Endothelial cell of umbilical vein (primary cell): ENCODE measurements at regions not wholly inside any gene's neighbourhood (a gene's known extent, or its start where the extent isn't known, plus 50 kb on each side); places are given as distances from the start of the nearest gene placed in this dataset.
"Not testable (repeated sequence)": the region's sequence is repeated elsewhere in the genome, so short reads cannot be mapped to it uniquely, and the experiment has no call there.

Source experiments
- BruUV-seq: library from RNA; stranded (reverse); fragments of 400-500 nt; replicated peaks from 2 replicates; lab custom pipeline; 2021; lab: Mats Ljungman, UMichigan
- CTCF ChIA-PET: fragments of 300-600, 350-600 bp; sonication (Branson Sonifier 250); formaldehyde crosslinking; loops from one replicate; lab custom pipeline; 2021; ENCODE audit warnings: antibody characterized with exemption, inconsistent platforms; lab: Charles Lee
- POLR2A ChIA-PET: fragments of 300-600, 350-600 bp; sonication (Branson Sonifier 250); formaldehyde crosslinking; loops from one replicate; lab custom pipeline; 2021; ENCODE audit warnings: antibody characterized with exemption, inconsistent platforms; lab: Charles Lee
- DNase-seq: peaks from one replicate; pipeline ENCODE4 v3.0.0-alpha.2; 2011; ENCODE audit warnings: low read depth, low spot score
- FAIRE-seq: peaks from 2 replicates; lab custom pipeline; 2011; peaks lifted over from hg19 to GRCh38; lab: Jason Lieb, UNC
- H2AFZ ChIP-seq: 2 replicates; pipeline ENCODE4 v1.6.0; 2012; ENCODE audit warnings: low read depth, low read length, control low read depth, inconsistent platforms
- H3K27ac ChIP-seq: 2 replicates; pipeline ENCODE4 v1.5.1; 2011; ENCODE audit warnings: low read depth, mild to moderate bottlenecking, control low read depth, low read length, moderate library complexity; ENCODE audit not compliant: insufficient read depth
- H3K27me3 ChIP-seq, 2 experiments: 2 replicates each; pipeline versions ENCODE4 v1.6.0 to v1.6.1; 2011; ENCODE audit warnings: low read length in 2 of 2, mixed read lengths in 1 of 2; ENCODE audit not compliant: control insufficient read depth in 2 of 2, insufficient read depth in 2 of 2
- H3K36me3 ChIP-seq, 2 experiments: 2 replicates in 1 of 2; 3 replicates in 1 of 2; pipeline ENCODE4 v1.5.1; 2011; ENCODE audit warnings: low read length in 2 of 2, mild to moderate bottlenecking in 1 of 2, moderate library complexity in 1 of 2; ENCODE audit not compliant: control insufficient read depth in 2 of 2, insufficient read depth in 2 of 2; ENCODE audit errors: extremely low read depth in 1 of 2
- H3K4me1 ChIP-seq: 3 replicates; pipeline ENCODE4 v1.5.1; 2011; ENCODE audit warnings: mild to moderate bottlenecking, low read length; ENCODE audit not compliant: control insufficient read depth, insufficient read depth; ENCODE audit errors: extremely low read depth
- H3K4me2 ChIP-seq: 2 replicates; pipeline ENCODE4 v1.6.1; 2011; ENCODE audit warnings: low read length, control low read depth, mixed read lengths; ENCODE audit not compliant: insufficient read depth
- H3K4me3 ChIP-seq, 3 experiments: fragments of 200-600 bp in 1 of 3; sonication (generic), shearing (Covaris generic) in 1 of 3; replicated peaks in 1 of 3; 2 replicates each; pipeline ENCODE4 v1.5.1; 2011 to 2016; ENCODE audit warnings: control low read depth in 3 of 3, low read length in 3 of 3, mild to moderate bottlenecking in 2 of 3, inconsistent platforms in 1 of 3, low read depth in 1 of 3, moderate library complexity in 1 of 3; ENCODE audit not compliant: insufficient read depth in 1 of 3
- H3K79me2 ChIP-seq: 2 replicates; pipeline ENCODE4 v1.6.0; 2012; ENCODE audit warnings: low read length, inconsistent platforms; ENCODE audit not compliant: control insufficient read depth, insufficient read depth
- H3K9ac ChIP-seq: replicated peaks from 2 replicates; pipeline ENCODE3; 2011; ENCODE audit warnings: low read length, control low read depth; ENCODE audit not compliant: insufficient read depth; ENCODE audit errors: extremely low read depth
- H3K9me1 ChIP-seq: replicated peaks from 3 replicates; pipeline ENCODE4 v1.6.0; 2011; ENCODE audit warnings: mild to moderate bottlenecking, low read length; ENCODE audit not compliant: control insufficient read depth, insufficient read depth; ENCODE audit errors: extremely low read depth
- H3K9me3 ChIP-seq: replicated peaks from 2 replicates; pipeline ENCODE4 v1.5.1; 2012; ENCODE audit warnings: low read length, inconsistent platforms; ENCODE audit not compliant: control insufficient read depth, insufficient read depth
- H4K20me1 ChIP-seq: replicated peaks from 2 replicates; pipeline ENCODE3; 2011; ENCODE audit warnings: mild to moderate bottlenecking, low read length; ENCODE audit not compliant: control insufficient read depth, insufficient read depth; ENCODE audit errors: extremely low read depth
- EZH2 ChIP-seq: IDR thresholded peaks from 2 replicates; pipeline ENCODE4 v1.6.1; 2012; ENCODE audit warnings: borderline replicate concordance, low read depth, mild to moderate bottlenecking, moderate library complexity, low read length, inconsistent platforms; ENCODE audit not compliant: severe bottlenecking
- FOS ChIP-seq: IDR thresholded peaks from 2 replicates; pipeline ENCODE4 v1.6.1; 2011; ENCODE audit warnings: mild to moderate bottlenecking, low read length, moderate library complexity, borderline replicate concordance; ENCODE audit not compliant: insufficient read depth
- GATA2 ChIP-seq: IDR thresholded peaks from 2 replicates; pipeline ENCODE4 v1.7.0; 2011; ENCODE audit warnings: low read depth, mild to moderate bottlenecking, moderate library complexity, mixed read lengths, low read length; ENCODE audit not compliant: insufficient read length, insufficient read depth
- JUN ChIP-seq: IDR thresholded peaks from 2 replicates; pipeline ENCODE4 v1.6.1; 2011; ENCODE audit warnings: borderline replicate concordance, low read depth; ENCODE audit not compliant: insufficient read length, insufficient read depth
- MYC ChIP-seq: IDR thresholded peaks from one replicate; pipeline ENCODE4 v1.6.1; 2011; ENCODE audit warnings: mild to moderate bottlenecking, low read depth, low read length
- POLR2A ChIP-seq: IDR thresholded peaks from 2 replicates; pipeline ENCODE4 v1.6.1; 2012; ENCODE audit warnings: low read depth, mild to moderate bottlenecking, control low read depth, low read length
- POLR2AphosphoS5 ChIP-seq: IDR thresholded peaks from 2 replicates; pipeline ENCODE4 v1.6.1; 2012; ENCODE audit warnings: low read depth, mild to moderate bottlenecking, control low read depth, low read length, moderate library complexity; ENCODE audit not compliant: insufficient read depth
- dilution Hi-C: fragments of 300-500 bp; cut with MboI; formaldehyde crosslinking; loops from one replicate; pipeline ENCODE4 v1.15.0; 2019; ENCODE audit warnings: low sequenced_read_pairs; ENCODE audit not compliant: extremely low pct_ligation_motif_present
- intact Hi-C: fragments of 100-400 bp; cut with micrococcal nuclease; formaldehyde crosslinking; loops from one replicate; pipeline ENCODE4 v1.10.0; 2022
- TF ChIP-seq, protein P1 (sequence below): IDR thresholded peaks from 2 replicates; pipeline ENCODE4 v1.6.1; 2011; ENCODE audit not compliant: insufficient read depth, insufficient read length
- TF ChIP-seq, protein P2 (sequence below), 2 donors: IDR thresholded peaks; 1 replicate in 1 of 2; 2 replicates in 1 of 2; pipeline ENCODE4 v1.5.1; 2011; ENCODE audit warnings: low read length in 2 of 2, mild to moderate bottlenecking in 2 of 2, moderate library complexity in 2 of 2, control low read depth in 1 of 2, inconsistent platforms in 1 of 2, low read depth in 1 of 2; ENCODE audit not compliant: insufficient read depth in 1 of 2; ENCODE audit errors: extremely low read depth in 1 of 2

GRCh38 chr3:150270883-150271590, 137.1 kb upstream of the TSC22D2 start:
- dilution Hi-C loops (no loop called here), intact Hi-C loops (no loop called here)
- no peaks in the 10 kb centered on the region for H3K4me1 ChIP-seq
- no peak overlapping the region for H3K27ac ChIP-seq
- no peak overlapping the region for H3K9ac ChIP-seq
- no peaks in the 10 kb centered on the region for H3K27me3 ChIP-seq
- ChIA-PET POLR2A (no interaction called here), CTCF (interaction anchor here (2.0 kb wide), 1 partner anchor 15 kb away, joined by 6 read pairs; no protein-coding TSS in a partner anchor)
- H2AFZ ChIP-seq, result no peak overlapping the region
- H3K79me2 ChIP-seq, result no peaks in the 10 kb centered on the region
- TF ChIP-seq GATA2 (no peak), POLR2AphosphoS5 (no peak), MYC (no peak), JUN (no peak), POLR2A (no peak), FOS (no peak), EZH2 (no peak)
- TF ChIP-seq, protein P1, sequence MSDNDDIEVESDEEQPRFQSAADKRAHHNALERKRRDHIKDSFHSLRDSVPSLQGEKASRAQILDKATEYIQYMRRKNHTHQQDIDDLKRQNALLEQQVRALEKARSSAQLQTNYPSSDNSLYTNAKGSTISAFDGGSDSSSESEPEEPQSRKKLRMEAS, result no peak
- TF ChIP-seq, protein P2, sequence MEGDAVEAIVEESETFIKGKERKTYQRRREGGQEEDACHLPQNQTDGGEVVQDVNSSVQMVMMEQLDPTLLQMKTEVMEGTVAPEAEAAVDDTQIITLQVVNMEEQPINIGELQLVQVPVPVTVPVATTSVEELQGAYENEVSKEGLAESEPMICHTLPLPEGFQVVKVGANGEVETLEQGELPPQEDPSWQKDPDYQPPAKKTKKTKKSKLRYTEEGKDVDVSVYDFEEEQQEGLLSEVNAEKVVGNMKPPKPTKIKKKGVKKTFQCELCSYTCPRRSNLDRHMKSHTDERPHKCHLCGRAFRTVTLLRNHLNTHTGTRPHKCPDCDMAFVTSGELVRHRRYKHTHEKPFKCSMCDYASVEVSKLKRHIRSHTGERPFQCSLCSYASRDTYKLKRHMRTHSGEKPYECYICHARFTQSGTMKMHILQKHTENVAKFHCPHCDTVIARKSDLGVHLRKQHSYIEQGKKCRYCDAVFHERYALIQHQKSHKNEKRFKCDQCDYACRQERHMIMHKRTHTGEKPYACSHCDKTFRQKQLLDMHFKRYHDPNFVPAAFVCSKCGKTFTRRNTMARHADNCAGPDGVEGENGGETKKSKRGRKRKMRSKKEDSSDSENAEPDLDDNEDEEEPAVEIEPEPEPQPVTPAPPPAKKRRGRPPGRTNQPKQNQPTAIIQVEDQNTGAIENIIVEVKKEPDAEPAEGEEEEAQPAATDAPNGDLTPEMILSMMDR (IDR thresholded peaks at IDR 0.05; ENCODE audit: extremely low read depth in 1 of 2, insufficient read depth in 1 of 2, low read depth in 1 of 2, low read length in 2 of 2), result no peak
- no TSS peak for BruUV-seq
- no peaks in the 10 kb centered on the region for H4K20me1 ChIP-seq
- no peaks in the 10 kb centered on the region for H3K36me3 ChIP-seq
- DNase-seq (no peak), FAIRE-seq (no peak)
- H3K4me3 ChIP-seq, result no peak overlapping the region
- no peaks in the 10 kb centered on the region for H3K9me1 ChIP-seq
- H3K4me2 ChIP-seq, result no peak overlapping the region
- H3K9me3 ChIP-seq, result no peaks in the 10 kb centered on the region

GRCh38 chr3:150270444-150270843, 137.7 kb upstream of the TSC22D2 start:
- H3K27me3 ChIP-seq, DNase-seq, H3K4me3 ChIP-seq, H3K79me2 ChIP-seq, H3K9ac ChIP-seq, H3K9me1 ChIP-seq, H3K36me3 ChIP-seq, H3K27ac ChIP-seq, H2AFZ ChIP-seq, BruUV-seq, dilution Hi-C loops, H4K20me1 ChIP-seq, POLR2A ChIA-PET, intact Hi-C loops, H3K9me3 ChIP-seq, H3K4me1 ChIP-seq, H3K4me2 ChIP-seq, FAIRE-seq: not testable (repeated sequence)
- CTCF ChIA-PET, result interaction anchor here (2.0 kb wide), 1 partner anchor 16 kb away, joined by 6 read pairs; no protein-coding TSS in a partner anchor
